ENCODE measurements at regions not wholly inside any gene's neighbourhood (a gene's known extent, or its start where the extent isn't known, plus 50 kb on each side); places are given as distances from the start of the nearest gene placed in this dataset.

GRCh38 chr14:71576472-71576871, 355.8 kb upstream of the RGS6 start:
- H3K4me3 ChIP-seq (ENCODE audit: low read depth, low read length), result no peak overlapping the region
- no peaks in the 10 kb centered on the region for H3K9me3 ChIP-seq (ENCODE audit: insufficient read depth, low read depth, low read length)
- no peak overlapping the region for H3K14ac ChIP-seq (ENCODE audit: low read length)
- H3K4ac ChIP-seq (ENCODE audit: low read depth, low read length), result no peak overlapping the region
- no peak overlapping the region for H3K9ac ChIP-seq (ENCODE audit: low read length)
- no peak overlapping the region for H2BK120ac ChIP-seq (ENCODE audit: insufficient read depth, low read length, poor library complexity)
- H3K79me1 ChIP-seq (ENCODE audit: low read length), result no peaks in the 10 kb centered on the region
- no peaks in the 10 kb centered on the region for H3K79me2 ChIP-seq (ENCODE audit: control insufficient read depth, insufficient read depth, low read length, poor library complexity)
- no peak overlapping the region for H2AK5ac ChIP-seq (ENCODE audit: low read length)
- H3K27ac ChIP-seq (ENCODE audit: low read depth, low read length), result no peak overlapping the region
- no peak overlapping the region for H4K12ac ChIP-seq (ENCODE audit: low read depth, low read length)
- no peak overlapping the region for H3K23ac ChIP-seq (ENCODE audit: low read length)
- H2BK12ac ChIP-seq (ENCODE audit: low read length), result no peak overlapping the region
- no peak overlapping the region for H4K8ac ChIP-seq (ENCODE audit: low read depth, low read length)
- H3K18ac ChIP-seq (ENCODE audit: low read length), result no peak overlapping the region
- H4K91ac ChIP-seq (ENCODE audit: low read depth, low read length), result no peak overlapping the region
- no peaks in the 10 kb centered on the region for H3K36me3 ChIP-seq (ENCODE audit: control insufficient read depth in 1 of 2, insufficient read depth in 2 of 2, low read length in 2 of 2)
- no peak overlapping the region for H3K4me2 ChIP-seq (ENCODE audit: low read length)
- no peak overlapping the region for H2AFZ ChIP-seq (ENCODE audit: insufficient read depth, low read length, poor library complexity)
- no peaks in the 10 kb centered on the region for H3K4me1 ChIP-seq (ENCODE audit: control insufficient read depth in 1 of 2, insufficient read depth in 2 of 2, low read length in 2 of 2)
- no peaks in the 10 kb centered on the region for H3K27me3 ChIP-seq (ENCODE audit: insufficient read depth, low read length)
- no peak for DNase-seq
- no CpG with 5 or more reads among the region's 2 CpGs for WGBS (ENCODE audit: extremely low coverage, insufficient coverage, insufficient read length)
- no peak overlapping the region for H2BK5ac ChIP-seq (ENCODE audit: low read depth, low read length, poor library complexity)

GRCh38 chr14:71579331-71579730, 352.9 kb upstream of the RGS6 start:
- H4K91ac ChIP-seq (ENCODE audit: low read depth, low read length), result no peak overlapping the region
- H2AFZ ChIP-seq (ENCODE audit: insufficient read depth, low read length, poor library complexity), result no peak overlapping the region
- DNase-seq, result no peak
- H2BK5ac ChIP-seq (ENCODE audit: low read depth, low read length, poor library complexity), result no peak overlapping the region
- no peak overlapping the region for H3K4me2 ChIP-seq (ENCODE audit: low read length)
- H3K27me3 ChIP-seq (ENCODE audit: insufficient read depth, low read length), result no peaks in the 10 kb centered on the region
- no peak overlapping the region for H2BK12ac ChIP-seq (ENCODE audit: low read length)
- H3K9me3 ChIP-seq (ENCODE audit: insufficient read depth, low read depth, low read length), result no peaks in the 10 kb centered on the region
- H3K9ac ChIP-seq (ENCODE audit: low read length), result no peak overlapping the region
- no CpG with 5 or more reads among the region's 3 CpGs for WGBS (ENCODE audit: extremely low coverage, insufficient coverage, insufficient read length)
- H2AK5ac ChIP-seq (ENCODE audit: low read length), result no peak overlapping the region
- no peaks in the 10 kb centered on the region for H3K36me3 ChIP-seq (ENCODE audit: control insufficient read depth in 1 of 2, insufficient read depth in 2 of 2, low read length in 2 of 2)
- H3K27ac ChIP-seq (ENCODE audit: low read depth, low read length), result no peak overlapping the region
- H4K8ac ChIP-seq (ENCODE audit: low read depth, low read length), result no peak overlapping the region
- no peak overlapping the region for H3K23ac ChIP-seq (ENCODE audit: low read length)
- no peak overlapping the region for H3K14ac ChIP-seq (ENCODE audit: low read length)
- no peak overlapping the region for H3K4ac ChIP-seq (ENCODE audit: low read depth, low read length)
- no peaks in the 10 kb centered on the region for H3K4me1 ChIP-seq (ENCODE audit: control insufficient read depth in 1 of 2, insufficient read depth in 2 of 2, low read length in 2 of 2)
- no peaks in the 10 kb centered on the region for H3K79me1 ChIP-seq (ENCODE audit: low read length)
- H3K18ac ChIP-seq (ENCODE audit: low read length), result no peak overlapping the region
- no peaks in the 10 kb centered on the region for H3K79me2 ChIP-seq (ENCODE audit: control insufficient read depth, insufficient read depth, low read length, poor library complexity)
- H3K4me3 ChIP-seq (ENCODE audit: low read depth, low read length), result no peak overlapping the region
- H2BK120ac ChIP-seq (ENCODE audit: insufficient read depth, low read length, poor library complexity), result no peak overlapping the region
- no peak overlapping the region for H4K12ac ChIP-seq (ENCODE audit: low read depth, low read length)

- H3K36me3 ChIP-seq (ENCODE audit: control insufficient read depth in 1 of 2, insufficient read depth in 2 of 2, low read length in 2 of 2), result no peaks in the 10 kb centered on the region
- H3K27ac ChIP-seq (ENCODE audit: low read depth, low read length), result no peak overlapping the region
- no peak overlapping the region for H2AK5ac ChIP-seq (ENCODE audit: low read length)
- no peak overlapping the region for H3K18ac ChIP-seq (ENCODE audit: low read length)
- WGBS (ENCODE audit: extremely low coverage, insufficient coverage, insufficient read length), result no CpG with 5 or more reads among the region's 1 CpG
- no peaks in the 10 kb centered on the region for H3K27me3 ChIP-seq (ENCODE audit: insufficient read depth, low read length)
- H2AFZ ChIP-seq (ENCODE audit: insufficient read depth, low read length, poor library complexity), result no peak overlapping the region
- no peak for DNase-seq
- no peak overlapping the region for H3K4ac ChIP-seq (ENCODE audit: low read depth, low read length)
- H3K14ac ChIP-seq (ENCODE audit: low read length), result no peak overlapping the region
- no peak overlapping the region for H3K4me3 ChIP-seq (ENCODE audit: low read depth, low read length)
- H3K4me2 ChIP-seq (ENCODE audit: low read length), result no peak overlapping the region
- no peak overlapping the region for H2BK5ac ChIP-seq (ENCODE audit: low read depth, low read length, poor library complexity)
- no peak overlapping the region for H4K12ac ChIP-seq (ENCODE audit: low read depth, low read length)
- no peaks in the 10 kb centered on the region for H3K79me1 ChIP-seq (ENCODE audit: low read length)
- no peaks in the 10 kb centered on the region for H3K79me2 ChIP-seq (ENCODE audit: control insufficient read depth, insufficient read depth, low read length, poor library complexity)
- no peaks in the 10 kb centered on the region for H3K9me3 ChIP-seq (ENCODE audit: insufficient read depth, low read depth, low read length)
- H3K4me1 ChIP-seq (ENCODE audit: control insufficient read depth in 1 of 2, insufficient read depth in 2 of 2, low read length in 2 of 2), result no peaks in the 10 kb centered on the region
- H4K8ac ChIP-seq (ENCODE audit: low read depth, low read length), result no peak overlapping the region
- no peak overlapping the region for H3K23ac ChIP-seq (ENCODE audit: low read length)
- H4K91ac ChIP-seq (ENCODE audit: low read depth, low read length), result no peak overlapping the region
- H2BK12ac ChIP-seq (ENCODE audit: low read length), result no peak overlapping the region
- no peak overlapping the region for H2BK120ac ChIP-seq (ENCODE audit: insufficient read depth, low read length, poor library complexity)
- H3K9ac ChIP-seq (ENCODE audit: low read length), result no peak overlapping the region
These were observed 349.5 kb upstream of the RGS6 start for GRCh38 chr14:71582705-71583104.

- H3K4me2 ChIP-seq (ENCODE audit: low read length), result no peak overlapping the region
- no peak overlapping the region for H3K4me3 ChIP-seq (ENCODE audit: low read depth, low read length)
- H3K27ac ChIP-seq (ENCODE audit: low read depth, low read length), result no peak overlapping the region
- H3K9me3 ChIP-seq (ENCODE audit: insufficient read depth, low read depth, low read length), result no peaks in the 10 kb centered on the region
- no peak overlapping the region for H2BK12ac ChIP-seq (ENCODE audit: low read length)
- no peaks in the 10 kb centered on the region for H3K79me2 ChIP-seq (ENCODE audit: control insufficient read depth, insufficient read depth, low read length, poor library complexity)
- no peak overlapping the region for H2BK5ac ChIP-seq (ENCODE audit: low read depth, low read length, poor library complexity)
- no peaks in the 10 kb centered on the region for H3K4me1 ChIP-seq (ENCODE audit: control insufficient read depth in 1 of 2, insufficient read depth in 2 of 2, low read length in 2 of 2)
- H2AFZ ChIP-seq (ENCODE audit: insufficient read depth, low read length, poor library complexity), result no peak overlapping the region
- no peak overlapping the region for H3K14ac ChIP-seq (ENCODE audit: low read length)
- peaks cover 0 to 2% of the 10 kb centered on the region in 2 experiments for H3K36me3 ChIP-seq (ENCODE audit: control insufficient read depth in 1 of 2, insufficient read depth in 2 of 2, low read length in 2 of 2)
- no peak overlapping the region for H4K8ac ChIP-seq (ENCODE audit: low read depth, low read length)
- no peak overlapping the region for H4K12ac ChIP-seq (ENCODE audit: low read depth, low read length)
- no peak overlapping the region for H3K18ac ChIP-seq (ENCODE audit: low read length)
- H2BK120ac ChIP-seq (ENCODE audit: insufficient read depth, low read length, poor library complexity), result no peak overlapping the region
- H3K23ac ChIP-seq (ENCODE audit: low read length), result no peak overlapping the region
- no peak for DNase-seq
- WGBS (ENCODE audit: extremely low coverage, insufficient coverage, insufficient read length), result no CpG with 5 or more reads among the region's 2 CpGs
- H3K79me1 ChIP-seq (ENCODE audit: low read length), result no peaks in the 10 kb centered on the region
- no peak overlapping the region for H2AK5ac ChIP-seq (ENCODE audit: low read length)
- no peak overlapping the region for H4K91ac ChIP-seq (ENCODE audit: low read depth, low read length)
- no peaks in the 10 kb centered on the region for H3K27me3 ChIP-seq (ENCODE audit: insufficient read depth, low read length)
- no peak overlapping the region for H3K4ac ChIP-seq (ENCODE audit: low read depth, low read length)
- H3K9ac ChIP-seq (ENCODE audit: low read length), result no peak overlapping the region
These were observed 349.0 kb upstream of the RGS6 start for GRCh38 chr14:71583194-71583593.
